NB4 (cell line): ENCODE measurements at regions not wholly inside any gene's neighbourhood (a gene's known extent, or its start where the extent isn't known, plus 50 kb on each side); places are given as distances from the start of the nearest gene placed in this dataset.

Experiments
- DNase-seq: peaks from one replicate; pipeline ENCODE4 v3.0.0; 2010; ENCODE audit warnings: low read depth
- H3K4me3 ChIP-seq: one replicate; pipeline ENCODE4 v1.5.1; 2011; ENCODE audit warnings: mild to moderate bottlenecking, low read depth, low read length, moderate library complexity
- MYC ChIP-seq: IDR thresholded peaks from 2 replicates; pipeline ENCODE4 v1.6.1; 2011; ENCODE audit warnings: low read depth, low read length
- POLR2A ChIP-seq: IDR thresholded peaks from 2 replicates; pipeline ENCODE4 v1.6.1; 2011; ENCODE audit warnings: mild to moderate bottlenecking; ENCODE audit not compliant: insufficient read length; ENCODE audit errors: extremely low read depth
- TF ChIP-seq, protein P1 (sequence below): IDR thresholded peaks from one replicate; pipeline ENCODE4 v1.5.1; 2012; ENCODE audit warnings: low read depth, low read length
- TF ChIP-seq, protein P2 (sequence below): IDR thresholded peaks from 2 replicates; pipeline ENCODE4 v1.6.1; 2011; ENCODE audit warnings: low read depth, low read length

DNA sequence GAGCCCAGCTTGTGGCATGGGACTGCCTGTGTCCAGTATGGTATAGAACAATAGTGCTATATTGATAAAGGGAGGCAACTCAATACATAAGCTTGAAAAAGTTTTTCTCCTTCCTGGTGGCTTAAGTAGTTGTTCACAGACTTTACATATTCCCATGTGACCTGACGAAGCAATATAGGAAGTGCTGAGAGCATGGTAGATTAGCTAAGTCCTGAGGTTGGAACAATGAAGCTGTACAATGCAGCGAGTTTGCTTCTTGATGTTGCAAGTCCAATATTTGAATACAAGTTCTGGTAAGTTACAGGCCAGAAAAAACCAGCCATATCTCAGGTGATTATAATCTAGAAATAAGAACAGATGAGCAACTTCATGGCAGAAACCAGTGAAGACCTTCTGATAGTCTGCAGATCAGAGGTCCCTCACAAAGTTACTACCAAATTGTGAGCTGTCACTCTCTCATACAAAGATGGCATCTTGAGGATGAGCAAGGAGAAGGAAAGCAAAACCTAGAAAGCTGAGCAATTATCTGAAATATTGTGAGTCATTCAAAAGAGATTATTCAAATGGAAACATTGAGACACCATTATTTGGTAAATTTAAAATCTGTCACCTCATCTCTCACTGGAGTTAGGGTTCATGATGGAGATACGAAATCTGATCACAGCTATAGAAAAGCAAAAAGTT is 72.9 kb upstream of the BTG1 start:
- peak; percentile 82 for DNase-seq
- TF ChIP-seq, protein P1, sequence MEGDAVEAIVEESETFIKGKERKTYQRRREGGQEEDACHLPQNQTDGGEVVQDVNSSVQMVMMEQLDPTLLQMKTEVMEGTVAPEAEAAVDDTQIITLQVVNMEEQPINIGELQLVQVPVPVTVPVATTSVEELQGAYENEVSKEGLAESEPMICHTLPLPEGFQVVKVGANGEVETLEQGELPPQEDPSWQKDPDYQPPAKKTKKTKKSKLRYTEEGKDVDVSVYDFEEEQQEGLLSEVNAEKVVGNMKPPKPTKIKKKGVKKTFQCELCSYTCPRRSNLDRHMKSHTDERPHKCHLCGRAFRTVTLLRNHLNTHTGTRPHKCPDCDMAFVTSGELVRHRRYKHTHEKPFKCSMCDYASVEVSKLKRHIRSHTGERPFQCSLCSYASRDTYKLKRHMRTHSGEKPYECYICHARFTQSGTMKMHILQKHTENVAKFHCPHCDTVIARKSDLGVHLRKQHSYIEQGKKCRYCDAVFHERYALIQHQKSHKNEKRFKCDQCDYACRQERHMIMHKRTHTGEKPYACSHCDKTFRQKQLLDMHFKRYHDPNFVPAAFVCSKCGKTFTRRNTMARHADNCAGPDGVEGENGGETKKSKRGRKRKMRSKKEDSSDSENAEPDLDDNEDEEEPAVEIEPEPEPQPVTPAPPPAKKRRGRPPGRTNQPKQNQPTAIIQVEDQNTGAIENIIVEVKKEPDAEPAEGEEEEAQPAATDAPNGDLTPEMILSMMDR: no peak
- TF ChIP-seq POLR2A (no peak), MYC (peak; percentile 68)
- TF ChIP-seq, protein P2, sequence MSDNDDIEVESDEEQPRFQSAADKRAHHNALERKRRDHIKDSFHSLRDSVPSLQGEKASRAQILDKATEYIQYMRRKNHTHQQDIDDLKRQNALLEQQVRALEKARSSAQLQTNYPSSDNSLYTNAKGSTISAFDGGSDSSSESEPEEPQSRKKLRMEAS: peak; percentile 66
- no peak overlapping the region for H3K4me3 ChIP-seq

DNA sequence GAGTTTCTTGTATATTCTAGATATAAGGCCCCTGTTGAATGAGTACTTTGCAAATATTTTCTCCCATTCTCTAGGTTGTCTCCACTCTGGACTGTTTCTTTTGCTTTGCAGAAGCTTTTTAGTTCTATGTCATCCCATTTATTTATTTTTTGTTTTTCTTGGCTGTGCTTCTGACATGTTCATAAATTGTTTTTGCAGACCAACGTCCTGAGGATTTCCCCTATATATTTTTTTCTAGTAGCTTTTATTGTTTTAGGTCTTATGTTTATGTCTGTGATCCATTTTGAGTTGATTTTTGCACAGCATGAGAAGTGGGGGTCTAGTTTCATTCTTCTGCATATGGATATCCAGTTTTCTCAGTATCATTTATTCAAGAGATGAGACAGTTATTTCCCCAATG is 70.4 kb upstream of the BTG1 start:
- TF ChIP-seq, protein P2: no peak
- TF ChIP-seq, protein P1: no peak
- no peak for TF ChIP-seq POLR2A
- TF ChIP-seq MYC: no peak
- H3K4me3 ChIP-seq: no peak overlapping the region
- DNase-seq: no peak

DNA sequence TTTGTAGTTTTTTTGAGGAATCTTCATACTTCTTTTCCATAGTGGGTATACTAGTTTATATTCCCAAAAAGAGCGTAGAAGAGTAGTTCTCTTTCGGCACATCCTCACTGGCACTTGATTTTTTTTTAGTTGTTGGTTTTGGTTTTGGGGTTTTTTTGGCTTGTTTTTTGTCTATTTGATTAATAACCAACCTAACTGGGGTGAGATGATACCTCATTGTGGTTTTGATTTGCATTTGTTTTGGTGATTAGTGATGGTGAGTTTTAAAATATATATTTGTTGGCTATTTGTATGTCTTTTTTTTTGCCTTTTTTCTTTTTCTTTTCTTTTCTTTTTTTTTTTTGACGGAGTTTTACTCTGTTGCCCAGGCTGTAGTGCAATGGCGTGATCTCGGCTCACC is 69.7 kb upstream of the BTG1 start:
- DNase-seq: no peak
- TF ChIP-seq, protein P1: no peak
- no peak for TF ChIP-seq MYC
- TF ChIP-seq, protein P2: no peak
- no peak for TF ChIP-seq POLR2A

DNA sequence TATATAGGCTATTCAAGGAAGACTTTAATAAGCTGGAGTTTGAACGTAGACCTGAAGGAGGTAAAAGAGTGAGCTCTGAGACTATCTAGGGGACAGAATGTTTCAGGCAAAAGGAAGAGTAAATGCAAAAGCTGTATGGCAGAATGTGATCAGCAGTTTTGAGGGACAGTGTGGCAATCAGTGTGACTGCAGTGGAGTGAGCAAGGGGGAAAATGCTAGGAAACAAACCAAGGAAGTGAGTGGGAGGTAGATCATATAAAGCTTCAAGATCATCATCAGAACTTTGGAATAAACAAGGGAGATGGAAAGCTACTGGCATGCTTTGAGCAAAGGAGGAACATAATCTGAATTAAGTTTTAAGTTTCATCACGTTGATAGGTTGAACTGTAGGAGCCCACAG is 67.5 kb upstream of the BTG1 start:
- TF ChIP-seq POLR2A (no peak), MYC (no peak)
- TF ChIP-seq, protein P2: no peak
- TF ChIP-seq, protein P1: no peak
- DNase-seq: no peak
- no peak overlapping the region for H3K4me3 ChIP-seq

More for the DNA sequence above, 69.7 kb upstream of the BTG1 start:
- no peak overlapping the region for H3K4me3 ChIP-seq

DNA sequence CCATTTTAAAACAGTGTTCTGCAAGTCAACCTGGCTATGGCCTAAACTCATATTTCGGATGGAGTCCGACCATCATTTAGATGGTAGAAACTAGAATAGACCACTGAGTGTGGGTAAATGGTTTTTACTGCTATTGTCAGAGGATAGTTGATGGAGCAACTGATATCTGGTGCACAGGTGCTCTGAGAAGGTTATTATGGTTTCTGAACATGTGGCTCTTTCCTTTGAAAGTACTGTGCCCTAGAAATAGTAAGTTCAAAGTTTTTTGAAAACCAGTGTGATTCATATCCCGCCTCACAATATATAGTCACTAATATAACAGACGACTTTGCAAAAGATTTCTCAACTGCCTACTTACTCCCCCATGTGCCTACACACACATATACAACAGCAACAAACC is 64.4 kb upstream of the BTG1 start:
- DNase-seq: no peak
- TF ChIP-seq, protein P1: no peak
- TF ChIP-seq, protein P2: no peak
- H3K4me3 ChIP-seq: no peak overlapping the region

DNA sequence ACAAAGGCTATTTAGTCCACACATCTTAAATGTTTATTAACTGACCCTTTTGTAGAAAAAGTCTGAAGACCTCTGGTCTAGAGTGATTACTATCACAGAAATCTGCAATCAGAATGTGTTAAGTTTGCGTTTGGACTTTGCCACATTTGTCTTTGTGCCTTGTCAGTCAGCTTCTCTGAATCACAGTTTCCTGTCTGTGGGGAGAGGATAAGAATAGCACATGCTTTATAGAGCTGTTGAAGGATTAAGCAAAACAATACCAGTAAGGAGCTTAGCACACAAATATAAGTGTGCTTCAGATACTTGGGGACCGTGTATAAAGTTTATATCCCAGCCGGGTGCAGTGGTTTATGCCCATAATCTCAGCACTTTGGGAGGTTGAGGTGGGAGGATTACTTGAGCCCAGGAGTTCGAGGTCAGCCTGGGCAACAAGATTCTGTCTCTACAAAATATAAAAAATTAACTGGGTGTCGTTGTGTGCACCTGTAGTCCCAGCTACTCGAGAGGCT is 63.0 kb upstream of the BTG1 start:
- peak; percentile 75 for DNase-seq
- H3K4me3 ChIP-seq: no peak overlapping the region
- TF ChIP-seq POLR2A (no peak), MYC (peak; percentile 87)
- TF ChIP-seq, protein P2: peak; percentile 90
- TF ChIP-seq, protein P1: no peak
